C4-2B (cell line): ENCODE measurements at regions not wholly inside any gene's neighbourhood (a gene's known extent, or its start where the extent isn't known, plus 50 kb on each side); places are given as distances from the start of the nearest gene placed in this dataset.

ENCODE experiments used
- CTCF ChIP-seq: fragments of 450-650 bp; conservative IDR thresholded peaks from 2 replicates; pipeline ENCODE4 v1.5.1; 2017; ENCODE audit warnings: mild to moderate bottlenecking
- ZFX ChIP-seq: fragments of 450-650 bp; IDR thresholded peaks from 2 replicates; pipeline ENCODE4 v1.6.1; 2017

DNA sequence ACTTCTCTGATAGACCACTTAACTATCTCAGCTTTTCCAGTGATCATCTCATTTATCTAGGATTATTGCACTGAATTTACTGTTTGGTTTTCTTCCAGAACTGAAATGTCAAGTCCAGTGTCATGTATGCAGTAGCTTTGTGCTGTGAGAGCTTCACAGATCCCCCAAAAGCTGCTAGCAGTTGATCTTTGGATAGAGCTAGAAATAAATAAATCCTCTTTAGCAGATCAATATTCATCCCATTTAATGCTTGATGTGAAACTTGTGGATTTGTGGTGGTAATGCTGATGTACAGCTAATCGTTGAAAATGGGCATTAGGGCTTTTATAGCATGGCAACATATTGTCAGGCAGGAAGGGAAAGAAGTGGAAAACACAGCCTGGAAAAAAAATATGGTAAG lies 509.6 kb upstream of the FAM241A start:
- no peak for TF ChIP-seq CTCF
- TF ChIP-seq ZFX = no peak
